ENCODE measurements at regions not wholly inside any gene's neighbourhood (a gene's known extent, or its start where the extent isn't known, plus 50 kb on each side); places are given as distances from the start of the nearest gene placed in this dataset.
A peak's percentile ranks its signal among the peaks of the same experiment; 100 is the strongest.
"Not testable (repeated sequence)": the region's sequence is repeated elsewhere in the genome, so short reads cannot be mapped to it uniquely, and the experiment has no call there.

GRCh38 chrX:2640436-2641150 lies 50.5 kb upstream of the CD99 start:
- H3K4me3 ChIP-seq (ENCODE audit: low read depth, low read length), result no peak overlapping the region
- peak; percentile 11 for DNase-seq (ENCODE audit: low read depth)
- in situ Hi-C loops (cut with HindIII; ENCODE audit: low sequenced_read_pairs), result no loop called here
- no peak for TF ChIP-seq CTCF (IDR thresholded peaks at IDR 0.05; ENCODE audit: low read depth, low read length, missing control alignments)

GRCh38 chrX:2638279-2638678 lies 52.8 kb upstream of the CD99 start:
- no peak for TF ChIP-seq CTCF (IDR thresholded peaks at IDR 0.05; ENCODE audit: low read depth, low read length, missing control alignments)
- H3K4me3 ChIP-seq (ENCODE audit: low read depth, low read length), result no peak overlapping the region
- in situ Hi-C loops (cut with HindIII; ENCODE audit: low sequenced_read_pairs), result no loop called here
- no peak for DNase-seq (ENCODE audit: low read depth)

- DNase-seq (ENCODE audit: low read depth), result no peak
- in situ Hi-C loops (cut with HindIII; ENCODE audit: low sequenced_read_pairs), result no loop called here
- no peak for TF ChIP-seq CTCF (IDR thresholded peaks at IDR 0.05; ENCODE audit: low read depth, low read length, missing control alignments)
- H3K4me3 ChIP-seq (ENCODE audit: low read depth, low read length), result no peak overlapping the region
Measured at GRCh38 chrX:2635342-2635741, 55.8 kb upstream of the CD99 start.

GRCh38 chrX:2632533-2633504 lies 58.3 kb upstream of the CD99 start:
- in situ Hi-C loops (cut with HindIII; ENCODE audit: low sequenced_read_pairs), result no loop called here
- H3K4me3 ChIP-seq (ENCODE audit: low read depth, low read length), result no peak overlapping the region
- no peak for TF ChIP-seq CTCF (IDR thresholded peaks at IDR 0.05; ENCODE audit: low read depth, low read length, missing control alignments)
- no peak for DNase-seq (ENCODE audit: low read depth)

- in situ Hi-C loops (cut with HindIII; ENCODE audit: low sequenced_read_pairs), result no loop called here
- no peak for DNase-seq (ENCODE audit: low read depth)
- no peak overlapping the region for H3K4me3 ChIP-seq (ENCODE audit: low read depth, low read length)
- TF ChIP-seq CTCF (IDR thresholded peaks at IDR 0.05; ENCODE audit: low read depth, low read length, missing control alignments), result no peak
Measured at GRCh38 chrX:2631743-2632532, 59.2 kb upstream of the CD99 start.

- DNase-seq (ENCODE audit: low read depth); H3K4me3 ChIP-seq (ENCODE audit: low read depth, low read length); in situ Hi-C loops (cut with HindIII; ENCODE audit: low sequenced_read_pairs): not testable (repeated sequence)
Measured at GRCh38 chrX:2630935-2631742, 60.0 kb upstream of the CD99 start.

- H3K4me3 ChIP-seq (ENCODE audit: low read depth, low read length); in situ Hi-C loops (cut with HindIII; ENCODE audit: low sequenced_read_pairs); DNase-seq (ENCODE audit: low read depth): not testable (repeated sequence)
Measured at GRCh38 chrX:2630008-2630934, 60.8 kb upstream of the CD99 start.

Data from astrocyte of the cerebellum (primary cell).